HepG2 (cell line): ENCODE measurements at regions not wholly inside any gene's neighbourhood (a gene's known extent, or its start where the extent isn't known, plus 50 kb on each side); places are given as distances from the start of the nearest gene placed in this dataset.

Experiments used
- ATAC-seq: fragments of 200-7000 bp; cut with Tn5 transposase; 3 replicates; pipeline ENCODE4 v1.9.1; 2020; ENCODE audit warnings: mild to moderate bottlenecking, moderate library complexity
- BruUV-seq: library from RNA; stranded (reverse); fragments of 400-500 nt; replicated peaks from 2 replicates; lab custom pipeline; 2021; lab: Mats Ljungman, UMichigan
- CTCF ChIA-PET: fragments of 300-600 bp; formaldehyde crosslinking; extraction: SDS; loops from one replicate; lab custom pipeline; 2021; ENCODE audit warnings: low total read pairs, inconsistent platforms, low intra/inter-chr PET ratio; lab: Yijun Ruan, JAX
- POLR2A ChIA-PET: fragments of 350-600 bp; sonication (Branson Sonifier 250); formaldehyde crosslinking; loops from one replicate; lab custom pipeline; 2020; ENCODE audit warnings: antibody characterized with exemption, inconsistent platforms; lab: Yijun Ruan, JAX
- DNase-seq: peaks from one replicate; pipeline ENCODE4 v3.0.0-alpha.2; 2015; ENCODE audit warnings: low spot score
- FAIRE-seq: peaks from 3 replicates; lab custom pipeline; 2011; peaks lifted over from hg19 to GRCh38; lab: Jason Lieb, UNC
- H2AFZ ChIP-seq: one replicate; pipeline ENCODE4 v1.6.1; 2011; ENCODE audit warnings: low read length, inconsistent platforms
- H3K27ac ChIP-seq: fragments of 300-600 bp; 3 replicates; pipeline ENCODE4 v1.8.0; 2011; ENCODE audit warnings: mixed run types, mild to moderate bottlenecking, mixed read lengths, low read length, inconsistent platforms; ENCODE audit not compliant: insufficient read depth; ENCODE audit errors: extremely low read length
- H3K27me3 ChIP-seq, 2 experiments: fragments of 200-600 bp in 1 of 2; 2 replicates in 1 of 2; 3 replicates in 1 of 2; pipeline versions ENCODE4 v1.6.0 to v1.8.0; 2011; ENCODE audit warnings: low read length in 2 of 2, mild to moderate bottlenecking in 2 of 2, moderate library complexity in 2 of 2, inconsistent platforms in 1 of 2; ENCODE audit not compliant: insufficient read depth in 2 of 2, control insufficient read depth in 1 of 2
- H3K36me3 ChIP-seq, 2 experiments: fragments of 200-600 bp in 1 of 2; replicated peaks in 1 of 2; 2 replicates in 1 of 2; 3 replicates in 1 of 2; pipeline versions ENCODE4 v1.5.1 to v1.8.0; 2011; ENCODE audit warnings: low read length in 2 of 2, inconsistent platforms in 1 of 2; ENCODE audit not compliant: insufficient read depth in 2 of 2, control insufficient read depth in 1 of 2
- H3K4me1 ChIP-seq: 2 replicates; pipeline ENCODE4 v1.5.1; 2012; ENCODE audit warnings: low read length, inconsistent platforms; ENCODE audit not compliant: insufficient read depth
- H3K4me2 ChIP-seq: 2 replicates; pipeline ENCODE4 v1.6.0; 2011; ENCODE audit warnings: low read depth, low read length, inconsistent platforms
- H3K4me3 ChIP-seq, 3 experiments: fragments of 200-600 bp in 1 of 3; sonication (generic), shearing (Covaris generic) in 1 of 3; replicated peaks in 1 of 3; 2 replicates each; pipeline ENCODE4 v1.5.1; 2011 to 2016; ENCODE audit warnings: low read length in 3 of 3, inconsistent platforms in 2 of 3, low read depth in 2 of 3, mild to moderate bottlenecking in 2 of 3, control low read depth in 1 of 3, mixed read lengths in 1 of 3; ENCODE audit not compliant: insufficient read depth in 1 of 3
- H3K79me2 ChIP-seq: one replicate; pipeline ENCODE4 v1.6.1; 2011; ENCODE audit warnings: low read length, inconsistent platforms; ENCODE audit not compliant: insufficient read depth
- H3K9ac ChIP-seq: 2 replicates; pipeline ENCODE4 v1.6.0; 2011; ENCODE audit warnings: mild to moderate bottlenecking, low read depth, low read length, inconsistent platforms; ENCODE audit not compliant: insufficient read depth
- H3K9me3 ChIP-seq: 2 replicates; pipeline ENCODE4 v1.5.1; 2012; ENCODE audit warnings: mild to moderate bottlenecking, low read length
- H4K20me1 ChIP-seq: 2 replicates; pipeline ENCODE4 v1.6.0; 2011; ENCODE audit warnings: inconsistent platforms, mild to moderate bottlenecking, low read length, moderate library complexity; ENCODE audit not compliant: insufficient read depth
- CBX1 ChIP-seq: IDR thresholded peaks from one replicate; pipeline ENCODE4 v1.6.1; 2016; ENCODE audit warnings: antibody characterized with exemption, low read depth
- CSRNP2 ChIP-seq: sonication (generic); formaldehyde crosslinking; conservative IDR thresholded peaks from 2 replicates; pipeline ENCODE4 v1.8.0; 2022; ENCODE audit warnings: low read depth, missing genetic modification reagents
- HDAC2 ChIP-seq: sonication (generic); formaldehyde crosslinking; IDR thresholded peaks from 2 replicates; pipeline ENCODE4 v1.4.0; 2020; ENCODE audit warnings: missing genetic modification reagents
- HES4 ChIP-seq: sonication (generic); formaldehyde crosslinking; IDR thresholded peaks from 2 replicates; pipeline ENCODE4 v1.9.0; 2021; ENCODE audit warnings: mild to moderate bottlenecking, missing genetic modification reagents, borderline replicate concordance
- KLF6 ChIP-seq: IDR thresholded peaks from 2 replicates; pipeline ENCODE4 v1.8.0; 2016; ENCODE audit warnings: missing biosample characterization, missing genetic modification reagents
- REPIN1 ChIP-seq: sonication (generic); formaldehyde crosslinking; IDR thresholded peaks from 2 replicates; pipeline ENCODE4 v1.8.0; 2022; ENCODE audit warnings: missing genetic modification reagents, low read depth, mild to moderate bottlenecking, borderline replicate concordance
- REXO4 ChIP-seq: sonication (generic); formaldehyde crosslinking; IDR thresholded peaks from 2 replicates; pipeline ENCODE4 v1.8.0; 2022; ENCODE audit warnings: missing genetic modification reagents, mild to moderate bottlenecking, borderline replicate concordance
- SATB2 ChIP-seq: sonication (generic); formaldehyde crosslinking; IDR thresholded peaks from 2 replicates; pipeline ENCODE4 v1.5.0; 2020; ENCODE audit warnings: missing genetic modification reagents
- SP5 ChIP-seq: IDR thresholded peaks from 2 replicates; pipeline ENCODE4 v1.6.1; 2016; ENCODE audit warnings: low read depth, borderline replicate concordance
- SYNCRIP ChIP-seq: fragments of 200-400 bp; formaldehyde crosslinking; IDR thresholded peaks from 2 replicates; pipeline ENCODE4 v1.6.1; 2018; ENCODE audit warnings: mild to moderate bottlenecking, low read depth, low read length; ENCODE audit not compliant: insufficient read depth
- TBP ChIP-seq: sonication (generic); formaldehyde crosslinking; IDR thresholded peaks from 2 replicates; pipeline ENCODE4 v1.5.0; 2020; ENCODE audit warnings: missing genetic modification reagents
- U2AF2 ChIP-seq: fragments of 200-400 bp; formaldehyde crosslinking; IDR thresholded peaks from 2 replicates; pipeline ENCODE4 v1.6.1; 2017; ENCODE audit warnings: low read depth, mild to moderate bottlenecking, low read length
- UBTF ChIP-seq: sonication (generic); formaldehyde crosslinking; IDR thresholded peaks from 2 replicates; pipeline ENCODE4 v1.4.0; 2020; ENCODE audit warnings: mild to moderate bottlenecking, missing genetic modification reagents
- ZNF275 ChIP-seq: sonication (generic); formaldehyde crosslinking; IDR thresholded peaks from 2 replicates; pipeline ENCODE4 v1.8.0; 2022; ENCODE audit warnings: missing genetic modification reagents, mild to moderate bottlenecking, inconsistent platforms, borderline replicate concordance
- ZNF337 ChIP-seq: sonication (generic); formaldehyde crosslinking; IDR thresholded peaks from 2 replicates; pipeline ENCODE4 v1.5.1; 2020; ENCODE audit warnings: missing genetic modification reagents, low read depth, mild to moderate bottlenecking, borderline replicate concordance
- ZNF33B ChIP-seq: sonication (generic); formaldehyde crosslinking; IDR thresholded peaks from 2 replicates; pipeline ENCODE4 v1.5.1; 2020; ENCODE audit warnings: mild to moderate bottlenecking, missing genetic modification reagents
- ZNF484 ChIP-seq: sonication (generic); formaldehyde crosslinking; IDR thresholded peaks from 2 replicates; pipeline ENCODE4 v1.5.1; 2020; ENCODE audit warnings: mild to moderate bottlenecking, low read depth, missing genetic modification reagents, borderline replicate concordance
- ZNF546 ChIP-seq: sonication (generic); formaldehyde crosslinking; conservative IDR thresholded peaks from 2 replicates; pipeline ENCODE4 v1.8.1; 2023; ENCODE audit warnings: mild to moderate bottlenecking, missing genetic modification reagents
- ZSCAN9 ChIP-seq: IDR thresholded peaks from 2 replicates; pipeline ENCODE4 v1.6.1; 2016; ENCODE audit warnings: borderline replicate concordance
- WGBS: methylation state at CpG from one replicate; pipeline ENCODE4 v1.1.6; 2017; ENCODE audit warnings: low lambda C conversion rate; 5-methylcytosine and 5-hydroxymethylcytosine counted together
- in situ Hi-C: cut with HindIII; loops from 2 replicates; pipeline ENCODE4 v1.10.0; 2017; ENCODE audit warnings: low pct_unique_long_range_greater_than_20kb; ENCODE audit not compliant: extremely low pct_ligation_motif_present
- intact Hi-C: fragments of 100-400 bp; cut with micrococcal nuclease; formaldehyde crosslinking; loops from one replicate; pipeline ENCODE4 v1.10.0; 2022; ENCODE audit not compliant: unreplicated experiment

DNA sequence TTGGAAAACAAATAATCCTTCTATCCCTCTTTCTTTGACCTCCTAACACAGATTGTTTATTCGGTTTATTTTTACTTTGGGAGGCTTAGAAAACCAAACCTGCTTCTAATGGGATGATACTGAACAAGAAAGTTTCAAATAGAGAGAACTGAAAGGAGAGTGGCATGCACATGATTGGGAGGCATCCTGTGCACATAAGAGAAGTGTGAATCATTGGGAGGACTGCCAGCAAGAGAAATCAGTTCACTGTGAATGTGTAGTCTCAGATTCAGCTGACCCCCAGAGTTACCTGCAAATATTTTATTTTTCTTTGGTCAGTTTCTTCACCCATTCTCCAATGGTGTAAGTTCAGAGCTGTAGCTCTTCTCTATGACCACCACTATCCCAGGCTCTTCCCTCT, 1363.2 kb upstream of the ACVR2A start:
- ChIA-PET CTCF (no interaction called here), POLR2A (no interaction called here)
- Histone ChIP-seq H3K79me2 (no peaks in the 10 kb centered on the region), H3K36me3 (no peaks in the 10 kb centered on the region), H4K20me1 (no peaks in the 10 kb centered on the region), H3K9ac (no peak overlapping the region), H3K27me3 (0 out of 5 replicates have a peak, but pooled peaks cover 0 to 5% of the 10 kb centered on the region in 2 experiments), H3K9me3 (no peaks in the 10 kb centered on the region), H3K4me1 (no peaks in the 10 kb centered on the region), H3K4me2 (no peak overlapping the region), H3K4me3 (no peak overlapping the region), H2AFZ (no peak overlapping the region), H3K27ac (no peak overlapping the region)
- no peak for ATAC-seq
- TF ChIP-seq SATB2 (CRISPR knock-in tag) (no peak), REPIN1 (CRISPR knock-in tag) (no peak), U2AF2 (no peak), UBTF (no peak), TBP (CRISPR knock-in tag) (no peak), ZNF546 (no peak), HDAC2 (CRISPR knock-in tag) (no peak), SP5 (CRISPR knock-in tag) (no peak), ZNF33B (CRISPR knock-in tag) (no peak), ZNF337 (CRISPR knock-in tag) (no peak), KLF6 (CRISPR knock-in tag) (no peak), ZNF484 (CRISPR knock-in tag) (no peak), REXO4 (no peak), HES4 (CRISPR knock-in tag) (no peak), CBX1 (no peak), ZSCAN9 (CRISPR knock-in tag) (no peak), CSRNP2 (CRISPR knock-in tag) (no peak), SYNCRIP (no peak), ZNF275 (CRISPR knock-in tag) (no peak)
- in situ Hi-C loops (no loop called here), intact Hi-C loops (no loop called here)
- WGBS: 2% methylated on average over 1 of the region's 1 CpG
- DNase-seq: no peak
- BruUV-seq: no TSS peak
- FAIRE-seq: no peak
